K562 (cell line): ENCODE measurements at regions not wholly inside any gene's neighbourhood (a gene's known extent, or its start where the extent isn't known, plus 50 kb on each side); places are given as distances from the start of the nearest gene placed in this dataset.

Source experiments
- CGGBP1 ChIP-seq: fragments of 250-450 bp; sonication (Bioruptor Pico); IDR thresholded peaks from 2 replicates; pipeline ENCODE4 v1.9.0; 2021; ENCODE audit warnings: mild to moderate bottlenecking
- SMAD2 ChIP-seq: fragments of 150-350 bp; IDR thresholded peaks from 2 replicates; pipeline ENCODE4 v1.6.1; 2014; ENCODE audit warnings: low read depth, mild to moderate bottlenecking, low read length
- ZNF398 ChIP-seq: fragments of 250-450 bp; sonication (Bioruptor Pico); IDR thresholded peaks from 2 replicates; pipeline ENCODE4 v1.8.0; 2021; ENCODE audit warnings: moderate library complexity, mild to moderate bottlenecking, inconsistent platforms
- TF ChIP-seq, protein P1 (sequence below), 2 experiments: fragments of 450-650 bp; formaldehyde crosslinking in 1 of 2; IDR thresholded peaks; 2 replicates each; pipeline versions ENCODE4 v1.4.0 to v1.6.1; 2014 to 2020; ENCODE audit warnings: mild to moderate bottlenecking in 2 of 2, borderline replicate concordance in 1 of 2, low read depth in 1 of 2

GRCh38 chr22:20656516-20656901 lies 117.4 kb upstream of the SERPIND1 start (continued):
- TF ChIP-seq, protein P1, sequence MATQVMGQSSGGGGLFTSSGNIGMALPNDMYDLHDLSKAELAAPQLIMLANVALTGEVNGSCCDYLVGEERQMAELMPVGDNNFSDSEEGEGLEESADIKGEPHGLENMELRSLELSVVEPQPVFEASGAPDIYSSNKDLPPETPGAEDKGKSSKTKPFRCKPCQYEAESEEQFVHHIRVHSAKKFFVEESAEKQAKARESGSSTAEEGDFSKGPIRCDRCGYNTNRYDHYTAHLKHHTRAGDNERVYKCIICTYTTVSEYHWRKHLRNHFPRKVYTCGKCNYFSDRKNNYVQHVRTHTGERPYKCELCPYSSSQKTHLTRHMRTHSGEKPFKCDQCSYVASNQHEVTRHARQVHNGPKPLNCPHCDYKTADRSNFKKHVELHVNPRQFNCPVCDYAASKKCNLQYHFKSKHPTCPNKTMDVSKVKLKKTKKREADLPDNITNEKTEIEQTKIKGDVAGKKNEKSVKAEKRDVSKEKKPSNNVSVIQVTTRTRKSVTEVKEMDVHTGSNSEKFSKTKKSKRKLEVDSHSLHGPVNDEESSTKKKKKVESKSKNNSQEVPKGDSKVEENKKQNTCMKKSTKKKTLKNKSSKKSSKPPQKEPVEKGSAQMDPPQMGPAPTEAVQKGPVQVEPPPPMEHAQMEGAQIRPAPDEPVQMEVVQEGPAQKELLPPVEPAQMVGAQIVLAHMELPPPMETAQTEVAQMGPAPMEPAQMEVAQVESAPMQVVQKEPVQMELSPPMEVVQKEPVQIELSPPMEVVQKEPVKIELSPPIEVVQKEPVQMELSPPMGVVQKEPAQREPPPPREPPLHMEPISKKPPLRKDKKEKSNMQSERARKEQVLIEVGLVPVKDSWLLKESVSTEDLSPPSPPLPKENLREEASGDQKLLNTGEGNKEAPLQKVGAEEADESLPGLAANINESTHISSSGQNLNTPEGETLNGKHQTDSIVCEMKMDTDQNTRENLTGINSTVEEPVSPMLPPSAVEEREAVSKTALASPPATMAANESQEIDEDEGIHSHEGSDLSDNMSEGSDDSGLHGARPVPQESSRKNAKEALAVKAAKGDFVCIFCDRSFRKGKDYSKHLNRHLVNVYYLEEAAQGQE (IDR thresholded peaks at IDR 0.05; ENCODE audit: borderline replicate concordance): no peak
- TF ChIP-seq, protein P1 (CRISPR knock-in tag; IDR thresholded peaks at IDR 0.05; ENCODE audit: low read depth): peak; percentile 13; the same call in 1 of the 2 replicates
- TF ChIP-seq SMAD2 (no peak), ZNF398 (CRISPR knock-in tag) (no peak), CGGBP1 (CRISPR knock-in tag) (peak; percentile 91)
- TF ChIP-seq, all 486 proteins: peak for 138
